PC-3 (cell line): ENCODE measurements at regions not wholly inside any gene's neighbourhood (a gene's known extent, or its start where the extent isn't known, plus 50 kb on each side); places are given as distances from the start of the nearest gene placed in this dataset.

ENCODE experiments used
- ATAC-seq: fragments of 200-7000 bp; cut with Tn5 transposase; 2 replicates; pipeline ENCODE4 v1.9.1; 2020; ENCODE audit warnings: mild to moderate bottlenecking, moderate library complexity
- BruUV-seq: library from RNA; stranded (reverse); fragments of 400-500 nt; replicated peaks from 2 replicates; lab custom pipeline; 2021; lab: Mats Ljungman, UMichigan
- CTCF ChIA-PET: fragments of 300-600 bp; sonication (Branson Sonifier 250); formaldehyde crosslinking; loops from one replicate; lab custom pipeline; 2022; ENCODE audit warnings: antibody characterized with exemption; lab: Charles Lee
- POLR2A ChIA-PET: fragments of 300-600 bp; sonication (Branson Sonifier 250); formaldehyde crosslinking; loops from one replicate; lab custom pipeline; 2022; ENCODE audit warnings: antibody characterized with exemption; ENCODE audit not compliant: unreplicated experiment; lab: Charles Lee
- DNase-seq: peaks from one replicate; pipeline ENCODE4 v3.0.0-alpha.2; 2015
- H2AFZ ChIP-seq: fragments of 300-600 bp; sonication (generic); 2 replicates; pipeline ENCODE4 v1.6.0; 2016; ENCODE audit warnings: antibody characterized with exemption, low read length
- H3F3A ChIP-seq: fragments of 300-600 bp; sonication (generic); one replicate; pipeline ENCODE4 v1.6.0; 2017; ENCODE audit warnings: antibody characterized with exemption, low read length, control low read depth, mild to moderate bottlenecking; ENCODE audit not compliant: unreplicated experiment
- H3K27ac ChIP-seq: fragments of 300-600 bp; sonication (generic); 2 replicates; pipeline ENCODE4 v1.5.1; 2016; ENCODE audit warnings: mild to moderate bottlenecking, low read length
- H3K27me3 ChIP-seq: fragments of 300-600 bp; sonication (generic); 2 replicates; pipeline ENCODE4 v1.6.1; 2016; ENCODE audit warnings: low read length, mixed read lengths
- H3K36me3 ChIP-seq: fragments of 300-600 bp; sonication (generic); 2 replicates; pipeline ENCODE4 v1.6.1; 2016; ENCODE audit warnings: low read depth, mixed run types, low read length, mixed read lengths
- H3K4me1 ChIP-seq: fragments of 300-600 bp; sonication (generic); 2 replicates; pipeline ENCODE4 v1.5.1; 2016; ENCODE audit warnings: low read length; ENCODE audit not compliant: insufficient read depth
- H3K4me2 ChIP-seq: fragments of 300-600 bp; sonication (generic); 2 replicates; pipeline ENCODE4 v1.6.0; 2016; ENCODE audit warnings: low read length
- H3K4me3 ChIP-seq: fragments of 300-600 bp; sonication (generic); 2 replicates; pipeline ENCODE4 v1.5.1; 2016; ENCODE audit warnings: mild to moderate bottlenecking, low read length, mixed read lengths
- H3K79me2 ChIP-seq: fragments of 300-600 bp; sonication (generic); 2 replicates; pipeline ENCODE4 v1.6.1; 2017; ENCODE audit warnings: low read length, mixed read lengths
- H3K9ac ChIP-seq: fragments of 300-600 bp; sonication (generic); 2 replicates; pipeline ENCODE4 v1.6.0; 2016; ENCODE audit warnings: mild to moderate bottlenecking, low read length
- H3K9me2 ChIP-seq: fragments of 300-600 bp; sonication (generic); replicated peaks from 2 replicates; pipeline ENCODE4 v1.6.1; 2016; ENCODE audit warnings: mixed run types, low read length, mixed read lengths
- H3K9me3 ChIP-seq: fragments of 300-600 bp; sonication (generic); 2 replicates; pipeline ENCODE4 v1.6.1; 2016; ENCODE audit warnings: low read length, mixed read lengths
- H4K20me1 ChIP-seq: fragments of 300-600 bp; sonication (generic); 2 replicates; pipeline ENCODE4 v1.6.1; 2016; ENCODE audit warnings: low read length, mixed read lengths
- CTCF ChIP-seq: fragments of 300-600 bp; sonication (generic); conservative IDR thresholded peaks from 2 replicates; pipeline ENCODE4 v1.5.1; 2017; ENCODE audit warnings: antibody characterized with exemption, low read depth, mild to moderate bottlenecking, low read length
- EZH2 ChIP-seq: fragments of 300-600 bp; sonication (generic); IDR thresholded peaks from one replicate; pipeline ENCODE4 v1.6.1; 2017; ENCODE audit warnings: antibody characterized with exemption, mild to moderate bottlenecking, low read length; ENCODE audit not compliant: unreplicated experiment
- EZH2phosphoT487 ChIP-seq: fragments of 300-600 bp; sonication (generic); IDR thresholded peaks from 2 replicates; pipeline ENCODE4 v1.6.1; 2018; ENCODE audit warnings: mild to moderate bottlenecking, antibody characterized with exemption, low read length, borderline replicate concordance
- intact Hi-C: fragments of 100-400 bp; cut with micrococcal nuclease; formaldehyde crosslinking; loops from 2 replicates; pipeline ENCODE4 v1.9.0; 2023

- TF ChIP-seq EZH2phosphoT487 (no peak), CTCF (no peak), EZH2 (no peak)
- Histone ChIP-seq H3K4me2 (no peak overlapping the region), H3K9ac (no peak overlapping the region), H3K4me1 (peaks cover 2% of the 10 kb centered on the region), H3K79me2 (no peaks in the 10 kb centered on the region), H3K27me3 (no peaks in the 10 kb centered on the region), H3K4me3 (no peak overlapping the region), H4K20me1 (no peaks in the 10 kb centered on the region), H3K36me3 (no peaks in the 10 kb centered on the region), H3K27ac (no peak overlapping the region), H3K9me3 (no peaks in the 10 kb centered on the region), H2AFZ (no peak overlapping the region), H3K9me2 (no peaks in the 10 kb centered on the region), H3F3A (no peaks in the 10 kb centered on the region)
- DNase-seq, result no peak
- no peak for ATAC-seq
- CTCF ChIA-PET, result interaction anchor here (0.6 kb wide), 2 partner anchors 160 to 383 kb away, joined by 3 to 11 read pairs; no protein-coding TSS in a partner anchor
- no TSS peak for BruUV-seq
- intact Hi-C loops, result no loop called here
- POLR2A ChIA-PET, result no interaction called here
Measured at GRCh38 chr3:66139415-66139814, 81.4 kb upstream of the SLC25A26 start.

- H3K27ac ChIP-seq, result no peak overlapping the region
- no peak overlapping the region for H3K9ac ChIP-seq
- intact Hi-C loops, result loop anchor here (1.0 kb wide), 3 partner anchors 100 to 353 kb away; partner anchors contain the start of gene MAGI1
- TF ChIP-seq CTCF (peak; percentile 66), EZH2 (no peak)
- H3K79me2 ChIP-seq, result no peaks in the 10 kb centered on the region
- no peaks in the 10 kb centered on the region for H3F3A ChIP-seq
- POLR2A ChIA-PET, result no interaction called here
- peaks cover 2% of the 10 kb centered on the region for H3K4me1 ChIP-seq
- no peaks in the 10 kb centered on the region for H4K20me1 ChIP-seq
- DNase-seq, result peak; percentile 68
- H3K4me2 ChIP-seq, result no peak overlapping the region
- no peaks in the 10 kb centered on the region for H3K27me3 ChIP-seq
- H3K4me3 ChIP-seq, result no peak overlapping the region
- H3K9me3 ChIP-seq, result no peaks in the 10 kb centered on the region
- BruUV-seq, result no TSS peak
- no peak overlapping the region for H2AFZ ChIP-seq
- no peaks in the 10 kb centered on the region for H3K9me2 ChIP-seq
- ATAC-seq, result peak; percentile 81
- CTCF ChIA-PET, result interaction anchor here (0.6 kb wide), 2 partner anchors 159 to 382 kb away, joined by 3 to 11 read pairs; no protein-coding TSS in a partner anchor
- H3K36me3 ChIP-seq, result no peaks in the 10 kb centered on the region
Measured at GRCh38 chr3:66138336-66139313, 82.2 kb upstream of the SLC25A26 start.

- Histone ChIP-seq H3K79me2 (no peaks in the 10 kb centered on the region), H2AFZ (no peak overlapping the region), H4K20me1 (no peaks in the 10 kb centered on the region), H3K36me3 (no peaks in the 10 kb centered on the region), H3K4me1 (peaks cover 12% of the 10 kb centered on the region), H3K9me3 (no peaks in the 10 kb centered on the region), H3K4me3 (no peak overlapping the region), H3K9ac (no peak overlapping the region), H3F3A (no peaks in the 10 kb centered on the region), H3K27ac (no peak overlapping the region), H3K4me2 (no peak overlapping the region), H3K27me3 (no peaks in the 10 kb centered on the region), H3K9me2 (no peaks in the 10 kb centered on the region)
- ChIA-PET CTCF (interaction anchor here (0.6 kb wide), 1 partner anchor 180 kb away, joined by 4 read pairs; no protein-coding TSS in a partner anchor), POLR2A (no interaction called here)
- DNase-seq (no peak), ATAC-seq (no peak)
- no TSS peak for BruUV-seq
- no peak for TF ChIP-seq EZH2phosphoT487
- intact Hi-C loops, result no loop called here
Measured at GRCh38 chr3:66136597-66136996, 84.2 kb upstream of the SLC25A26 start.
